ENCODE measurements at regions not wholly inside any gene's neighbourhood (a gene's known extent, or its start where the extent isn't known, plus 50 kb on each side); places are given as distances from the start of the nearest gene placed in this dataset.

GRCh38 chr9:12627096-12627495, 66.1 kb upstream of the TYRP1 start:
- H2AFZ ChIP-seq (ENCODE audit: low read depth, low read length): no peak overlapping the region
- H3K4me2 ChIP-seq (ENCODE audit: insufficient read depth, low read length): no peak overlapping the region
- H3K4me3 ChIP-seq (replicated peaks in 1 of 3; ENCODE audit: insufficient read depth in 1 of 3, low read depth in 1 of 3, low read length in 3 of 3): no peak overlapping the region
- BruUV-seq (replicated peaks): no TSS peak
- no peaks in the 10 kb centered on the region for H3K9me3 ChIP-seq (replicated peaks; ENCODE audit: control insufficient read depth, insufficient read depth, low read length)
- intact Hi-C loops (cut with micrococcal nuclease) (no loop called here), dilution Hi-C loops (cut with MboI; ENCODE audit: extremely low pct_ligation_motif_present, low sequenced_read_pairs) (no loop called here)
- DNase-seq (ENCODE audit: low read depth, low spot score) (no peak), FAIRE-seq (no peak)
- no peaks in the 10 kb centered on the region for H3K79me2 ChIP-seq (ENCODE audit: control insufficient read depth, insufficient read depth, low read length)
- CTCF ChIA-PET: no interaction called here
- H3K4me1 ChIP-seq (ENCODE audit: control insufficient read depth, extremely low read depth, insufficient read depth, low read length): no peaks in the 10 kb centered on the region
- POLR2A ChIA-PET: no interaction called here
- H3K27ac ChIP-seq (ENCODE audit: insufficient read depth, low read depth, low read length): no peak overlapping the region
- H3K9me1 ChIP-seq (replicated peaks; ENCODE audit: control insufficient read depth, extremely low read depth, insufficient read depth, low read length): no peaks in the 10 kb centered on the region
- no peak for TF ChIP-seq POLR2AphosphoS5 (IDR thresholded peaks at IDR 0.05; ENCODE audit: insufficient read depth, low read depth, low read length)
- TF ChIP-seq GATA2 (IDR thresholded peaks at IDR 0.05; ENCODE audit: insufficient read depth, insufficient read length, low read depth, low read length): no peak
- TF ChIP-seq MYC (IDR thresholded peaks at IDR 0.05; ENCODE audit: low read depth, low read length): no peak
- H3K9ac ChIP-seq (replicated peaks; ENCODE audit: extremely low read depth, insufficient read depth, low read length): no peak overlapping the region
- H3K36me3 ChIP-seq (ENCODE audit: control insufficient read depth in 2 of 2, extremely low read depth in 1 of 2, insufficient read depth in 2 of 2, low read length in 2 of 2): no peaks in the 10 kb centered on the region
- H4K20me1 ChIP-seq (replicated peaks; ENCODE audit: control insufficient read depth, extremely low read depth, insufficient read depth, low read length): no peaks in the 10 kb centered on the region
- peaks cover 0 to 5% of the 10 kb centered on the region in 2 experiments for H3K27me3 ChIP-seq (ENCODE audit: control insufficient read depth in 2 of 2, insufficient read depth in 2 of 2, low read length in 2 of 2)

- Histone ChIP-seq H3K4me3 (replicated peaks in 1 of 3; ENCODE audit: insufficient read depth in 1 of 3, low read depth in 1 of 3, low read length in 3 of 3) (no peak overlapping the region), H3K9ac (replicated peaks; ENCODE audit: extremely low read depth, insufficient read depth, low read length) (no peak overlapping the region), H3K4me1 (ENCODE audit: control insufficient read depth, extremely low read depth, insufficient read depth, low read length) (no peaks in the 10 kb centered on the region), H3K79me2 (ENCODE audit: control insufficient read depth, insufficient read depth, low read length) (no peaks in the 10 kb centered on the region), H2AFZ (ENCODE audit: low read depth, low read length) (no peak overlapping the region), H3K27me3 (ENCODE audit: control insufficient read depth in 2 of 2, insufficient read depth in 2 of 2, low read length in 2 of 2) (peaks cover 2 to 3% of the 10 kb centered on the region in 2 experiments), H3K9me3 (replicated peaks; ENCODE audit: control insufficient read depth, insufficient read depth, low read length) (no peaks in the 10 kb centered on the region), H3K4me2 (ENCODE audit: insufficient read depth, low read length) (no peak overlapping the region), H3K27ac (ENCODE audit: insufficient read depth, low read depth, low read length) (no peak overlapping the region), H3K36me3 (ENCODE audit: control insufficient read depth in 2 of 2, extremely low read depth in 1 of 2, insufficient read depth in 2 of 2, low read length in 2 of 2) (no peaks in the 10 kb centered on the region), H4K20me1 (replicated peaks; ENCODE audit: control insufficient read depth, extremely low read depth, insufficient read depth, low read length) (no peaks in the 10 kb centered on the region), H3K9me1 (replicated peaks; ENCODE audit: control insufficient read depth, extremely low read depth, insufficient read depth, low read length) (no peaks in the 10 kb centered on the region)
- POLR2A ChIA-PET: no interaction called here
- FAIRE-seq (no peak), DNase-seq (ENCODE audit: low read depth, low spot score) (no peak)
- intact Hi-C loops (cut with micrococcal nuclease): no loop called here
- CTCF ChIA-PET: no interaction called here
- BruUV-seq (replicated peaks): no TSS peak
- dilution Hi-C loops (cut with MboI; ENCODE audit: extremely low pct_ligation_motif_present, low sequenced_read_pairs): no loop called here
- no peak for TF ChIP-seq GATA2 (IDR thresholded peaks at IDR 0.05; ENCODE audit: insufficient read depth, insufficient read length, low read depth, low read length)
- no peak for TF ChIP-seq FOS (IDR thresholded peaks at IDR 0.05; ENCODE audit: borderline replicate concordance, insufficient read depth, low read length)
- no peak for TF ChIP-seq MAX (IDR thresholded peaks at IDR 0.05; ENCODE audit: insufficient read depth, insufficient read length)
- TF ChIP-seq MYC (IDR thresholded peaks at IDR 0.05; ENCODE audit: low read depth, low read length): no peak
- TF ChIP-seq POLR2A (IDR thresholded peaks at IDR 0.05; ENCODE audit: low read depth, low read length): no peak
- TF ChIP-seq JUN (IDR thresholded peaks at IDR 0.05; ENCODE audit: borderline replicate concordance, insufficient read depth, insufficient read length, low read depth): no peak
- TF ChIP-seq POLR2AphosphoS5 (IDR thresholded peaks at IDR 0.05; ENCODE audit: insufficient read depth, low read depth, low read length): no peak
- no peak for TF ChIP-seq CTCF (IDR thresholded peaks at IDR 0.05; ENCODE audit: extremely low read depth in 1 of 2, insufficient read depth in 1 of 2, low read depth in 1 of 2, low read length in 2 of 2)
- TF ChIP-seq EZH2 (IDR thresholded peaks at IDR 0.05; ENCODE audit: borderline replicate concordance, low read depth, low read length, severe bottlenecking): no peak
Measured at GRCh38 chr9:12628546-12628945, 64.6 kb upstream of the TYRP1 start.
